ENCODE measurements at regions not wholly inside any gene's neighbourhood (a gene's known extent, or its start where the extent isn't known, plus 50 kb on each side); places are given as distances from the start of the nearest gene placed in this dataset.

DNA sequence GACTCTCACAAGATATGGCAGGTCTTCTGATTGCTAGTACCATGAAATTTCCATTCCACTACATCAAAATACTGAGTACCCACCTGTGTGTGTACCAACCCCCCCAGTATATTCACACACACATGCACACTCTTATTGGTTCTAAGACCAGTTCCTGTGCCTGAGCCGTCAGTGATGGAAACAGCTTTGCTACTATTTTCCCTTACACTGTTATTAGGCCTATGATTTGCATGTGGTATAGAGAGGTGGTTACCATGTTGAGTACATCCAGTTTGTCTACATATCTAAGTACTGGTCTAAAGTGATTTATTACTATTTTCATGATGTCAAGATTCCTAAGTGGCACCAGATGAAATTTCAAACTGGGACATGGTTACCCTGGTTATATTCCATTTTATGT, 459.9 kb downstream of the BCKDHB start:
- Histone ChIP-seq H3K4me3 (ENCODE audit: low read depth in 2 of 2, low read length in 1 of 2) (no peak overlapping the region), H3K4me1 (ENCODE audit: control insufficient read depth in 1 of 2, insufficient read depth in 2 of 2, low read depth in 1 of 2, low read length in 1 of 2) (no peaks in the 10 kb centered on the region), H3K27me3 (ENCODE audit: insufficient read depth) (no peaks in the 10 kb centered on the region), H2AFZ (ENCODE audit: low read depth) (no peak overlapping the region), H4K20me1 (ENCODE audit: insufficient read depth) (no peaks in the 10 kb centered on the region), H3K36me3 (replicated peaks in 1 of 2; ENCODE audit: control insufficient read depth in 1 of 2, insufficient read depth in 2 of 2, low read length in 1 of 2) (no peaks in the 10 kb centered on the region), H3K9me2 (no peaks in the 10 kb centered on the region), H3K27ac (ENCODE audit: low read depth in 2 of 2, low read length in 1 of 2) (no peak overlapping the region), H3K9ac (no peak overlapping the region), H3K79me2 (ENCODE audit: insufficient read depth) (no peaks in the 10 kb centered on the region), H3K9me3 (no peaks in the 10 kb centered on the region), H3F3A (replicated peaks; ENCODE audit: insufficient read depth) (no peaks in the 10 kb centered on the region), H3K4me2 (no peak overlapping the region)
- ChIA-PET POLR2A (no interaction called here), CTCF (interaction anchor here (1.5 kb wide), 1 partner anchor 13 kb away, joined by 4 read pairs; no protein-coding TSS in a partner anchor)
- WGBS (ENCODE audit: low lambda C conversion rate) = 79% methylated on average over 1 of the region's 1 CpG
- no peak for DNase-seq
- no peak for TF ChIP-seq REST (IDR thresholded peaks at IDR 0.05; ENCODE audit: low read depth, low read length)
- TF ChIP-seq, protein P1, sequence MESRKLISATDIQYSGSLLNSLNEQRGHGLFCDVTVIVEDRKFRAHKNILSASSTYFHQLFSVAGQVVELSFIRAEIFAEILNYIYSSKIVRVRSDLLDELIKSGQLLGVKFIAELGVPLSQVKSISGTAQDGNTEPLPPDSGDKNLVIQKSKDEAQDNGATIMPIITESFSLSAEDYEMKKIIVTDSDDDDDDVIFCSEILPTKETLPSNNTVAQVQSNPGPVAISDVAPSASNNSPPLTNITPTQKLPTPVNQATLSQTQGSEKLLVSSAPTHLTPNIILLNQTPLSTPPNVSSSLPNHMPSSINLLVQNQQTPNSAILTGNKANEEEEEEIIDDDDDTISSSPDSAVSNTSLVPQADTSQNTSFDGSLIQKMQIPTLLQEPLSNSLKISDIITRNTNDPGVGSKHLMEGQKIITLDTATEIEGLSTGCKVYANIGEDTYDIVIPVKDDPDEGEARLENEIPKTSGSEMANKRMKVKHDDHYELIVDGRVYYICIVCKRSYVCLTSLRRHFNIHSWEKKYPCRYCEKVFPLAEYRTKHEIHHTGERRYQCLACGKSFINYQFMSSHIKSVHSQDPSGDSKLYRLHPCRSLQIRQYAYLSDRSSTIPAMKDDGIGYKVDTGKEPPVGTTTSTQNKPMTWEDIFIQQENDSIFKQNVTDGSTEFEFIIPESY (IDR thresholded peaks at IDR 0.05; ENCODE audit: borderline replicate concordance, low read depth) = no peak
- TF ChIP-seq, protein P2, sequence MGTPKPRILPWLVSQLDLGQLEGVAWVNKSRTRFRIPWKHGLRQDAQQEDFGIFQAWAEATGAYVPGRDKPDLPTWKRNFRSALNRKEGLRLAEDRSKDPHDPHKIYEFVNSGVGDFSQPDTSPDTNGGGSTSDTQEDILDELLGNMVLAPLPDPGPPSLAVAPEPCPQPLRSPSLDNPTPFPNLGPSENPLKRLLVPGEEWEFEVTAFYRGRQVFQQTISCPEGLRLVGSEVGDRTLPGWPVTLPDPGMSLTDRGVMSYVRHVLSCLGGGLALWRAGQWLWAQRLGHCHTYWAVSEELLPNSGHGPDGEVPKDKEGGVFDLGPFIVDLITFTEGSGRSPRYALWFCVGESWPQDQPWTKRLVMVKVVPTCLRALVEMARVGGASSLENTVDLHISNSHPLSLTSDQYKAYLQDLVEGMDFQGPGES (IDR thresholded peaks at IDR 0.05; ENCODE audit: low read depth, low read length) = no peak
- TF ChIP-seq RFX5 (IDR thresholded peaks at IDR 0.05; ENCODE audit: low read length) = no peak
- TF ChIP-seq, protein P3, sequence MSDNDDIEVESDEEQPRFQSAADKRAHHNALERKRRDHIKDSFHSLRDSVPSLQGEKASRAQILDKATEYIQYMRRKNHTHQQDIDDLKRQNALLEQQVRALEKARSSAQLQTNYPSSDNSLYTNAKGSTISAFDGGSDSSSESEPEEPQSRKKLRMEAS (IDR thresholded peaks at IDR 0.05; ENCODE audit: low read depth) = no peak
- TF ChIP-seq SIN3A (IDR thresholded peaks at IDR 0.05; ENCODE audit: borderline replicate concordance, low read depth, low read length) = no peak
- TF ChIP-seq TCF12 (IDR thresholded peaks at IDR 0.05) = no peak
- TF ChIP-seq FOXM1 (IDR thresholded peaks at IDR 0.05; ENCODE audit: low read depth) = no peak
- no peak for TF ChIP-seq GATA2 (CRISPR knock-in tag; IDR thresholded peaks at IDR 0.05)
- TF ChIP-seq, protein P4, sequence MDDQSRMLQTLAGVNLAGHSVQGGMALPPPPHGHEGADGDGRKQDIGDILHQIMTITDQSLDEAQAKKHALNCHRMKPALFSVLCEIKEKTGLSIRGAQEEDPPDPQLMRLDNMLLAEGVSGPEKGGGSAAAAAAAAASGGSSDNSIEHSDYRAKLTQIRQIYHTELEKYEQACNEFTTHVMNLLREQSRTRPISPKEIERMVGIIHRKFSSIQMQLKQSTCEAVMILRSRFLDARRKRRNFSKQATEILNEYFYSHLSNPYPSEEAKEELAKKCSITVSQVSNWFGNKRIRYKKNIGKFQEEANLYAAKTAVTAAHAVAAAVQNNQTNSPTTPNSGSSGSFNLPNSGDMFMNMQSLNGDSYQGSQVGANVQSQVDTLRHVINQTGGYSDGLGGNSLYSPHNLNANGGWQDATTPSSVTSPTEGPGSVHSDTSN (IDR thresholded peaks at IDR 0.05) = no peak
- no peak for TF ChIP-seq YY1 (IDR thresholded peaks at IDR 0.05; ENCODE audit: low read depth)
- TF ChIP-seq, protein P5, sequence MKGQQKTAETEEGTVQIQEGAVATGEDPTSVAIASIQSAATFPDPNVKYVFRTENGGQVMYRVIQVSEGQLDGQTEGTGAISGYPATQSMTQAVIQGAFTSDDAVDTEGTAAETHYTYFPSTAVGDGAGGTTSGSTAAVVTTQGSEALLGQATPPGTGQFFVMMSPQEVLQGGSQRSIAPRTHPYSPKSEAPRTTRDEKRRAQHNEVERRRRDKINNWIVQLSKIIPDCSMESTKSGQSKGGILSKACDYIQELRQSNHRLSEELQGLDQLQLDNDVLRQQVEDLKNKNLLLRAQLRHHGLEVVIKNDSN (IDR thresholded peaks at IDR 0.05; ENCODE audit: borderline replicate concordance, low read depth) = no peak
- no peak for TF ChIP-seq RXRA (IDR thresholded peaks at IDR 0.05; ENCODE audit: borderline replicate concordance, low read depth)
- TF ChIP-seq TAF1 (IDR thresholded peaks at IDR 0.05; ENCODE audit: borderline replicate concordance, low read depth, low read length) = no peak
- TF ChIP-seq GABPA (IDR thresholded peaks at IDR 0.05; ENCODE audit: low read depth) = no peak
- TF ChIP-seq FOXJ3 (CRISPR knock-in tag; IDR thresholded peaks at IDR 0.05) = no peak
- TF ChIP-seq CHD2 (IDR thresholded peaks at IDR 0.05; ENCODE audit: low read length, partially characterized antibody) = no peak
